ENCODE measurements at regions not wholly inside any gene's neighbourhood (a gene's known extent, or its start where the extent isn't known, plus 50 kb on each side); places are given as distances from the start of the nearest gene placed in this dataset.

- no peak for DNase-seq (ENCODE audit: extremely low read depth, low read depth)
- TF ChIP-seq CTCF (IDR thresholded peaks at IDR 0.05; ENCODE audit: low read depth, low read length, missing control alignments) = no peak
- no peak overlapping the region for H3K4me3 ChIP-seq (replicated peaks; ENCODE audit: low read depth, low read length)
Measured at GRCh38 chr16:80463751-80464495, 76.9 kb upstream of the DYNLRB2 start.

GRCh38 chr16:80463326-80463725 lies 77.5 kb upstream of the DYNLRB2 start:
- no peak for TF ChIP-seq CTCF (IDR thresholded peaks at IDR 0.05; ENCODE audit: low read depth, low read length, missing control alignments)
- no peak for DNase-seq (ENCODE audit: extremely low read depth, low read depth)
- no peak overlapping the region for H3K4me3 ChIP-seq (replicated peaks; ENCODE audit: low read depth, low read length)

GRCh38 chr16:80462917-80463316 lies 77.9 kb upstream of the DYNLRB2 start:
- no peak overlapping the region for H3K4me3 ChIP-seq (replicated peaks; ENCODE audit: low read depth, low read length)
- no peak for DNase-seq (ENCODE audit: extremely low read depth, low read depth)
- no peak for TF ChIP-seq CTCF (IDR thresholded peaks at IDR 0.05; ENCODE audit: low read depth, low read length, missing control alignments)

GRCh38 chr16:80460988-80461387 lies 79.8 kb upstream of the DYNLRB2 start:
- TF ChIP-seq CTCF (IDR thresholded peaks at IDR 0.05; ENCODE audit: low read depth, low read length, missing control alignments) = no peak
- no peak for DNase-seq (ENCODE audit: extremely low read depth, low read depth)
- H3K4me3 ChIP-seq (replicated peaks; ENCODE audit: low read depth, low read length) = no peak overlapping the region

GRCh38 chr16:80459966-80460365 lies 80.8 kb upstream of the DYNLRB2 start:
- TF ChIP-seq CTCF (IDR thresholded peaks at IDR 0.05; ENCODE audit: low read depth, low read length, missing control alignments) = no peak
- no peak overlapping the region for H3K4me3 ChIP-seq (replicated peaks; ENCODE audit: low read depth, low read length)
- no peak for DNase-seq (ENCODE audit: extremely low read depth, low read depth)

GRCh38 chr16:80459331-80459777 lies 81.4 kb upstream of the DYNLRB2 start:
- no peak for TF ChIP-seq CTCF (IDR thresholded peaks at IDR 0.05; ENCODE audit: low read depth, low read length, missing control alignments)
- no peak for DNase-seq (ENCODE audit: extremely low read depth, low read depth)
- H3K4me3 ChIP-seq (replicated peaks; ENCODE audit: low read depth, low read length) = no peak overlapping the region

GRCh38 chr16:80457871-80458270 lies 82.9 kb upstream of the DYNLRB2 start:
- H3K4me3 ChIP-seq (replicated peaks; ENCODE audit: low read depth, low read length) = no peak overlapping the region
- DNase-seq (ENCODE audit: extremely low read depth, low read depth) = no peak
- TF ChIP-seq CTCF (IDR thresholded peaks at IDR 0.05; ENCODE audit: low read depth, low read length, missing control alignments) = no peak
